Adrenal gland (tissue), 9 donors: ENCODE measurements at regions not wholly inside any gene's neighbourhood (a gene's known extent, or its start where the extent isn't known, plus 50 kb on each side); places are given as distances from the start of the nearest gene placed in this dataset.

Source experiments
- DNase-seq, 7 donors: peaks; one replicate each; pipeline ENCODE4 v3.0.0-alpha.2; 2019 to 2020
- H3K27ac ChIP-seq, 5 donors: fragments of 200-600 bp; sonication (generic) in 4 of 5; 1 replicate in 3 of 5; 2 replicates in 2 of 5; pipeline versions ENCODE4 v1.5.1 to v1.8.0; 2016 to 2020; ENCODE audit warnings: mild to moderate bottlenecking in 1 of 5
- H3K27me3 ChIP-seq: fragments of 200-600 bp; 2 replicates; pipeline ENCODE4 v1.8.0; 2021
- H3K36me3 ChIP-seq, 2 donors: fragments of 200-600 bp; replicated peaks in 1 of 2; 1 replicate in 1 of 2; 2 replicates in 1 of 2; pipeline versions ENCODE4 v1.5.1 to v1.8.0; 2018 to 2022
- H3K4me1 ChIP-seq, 2 donors: fragments of 200-600 bp; replicated peaks in 1 of 2; 1 replicate in 1 of 2; 2 replicates in 1 of 2; pipeline versions ENCODE4 v1.5.1 to v1.8.0; 2018 to 2021
- H3K4me3 ChIP-seq, 4 donors: fragments of 200-600 bp; sonication (generic) in 3 of 4; one replicate each; pipeline ENCODE4 v1.5.1; 2016 to 2018
- H3K9me3 ChIP-seq, 3 donors: fragments of 200-600 bp; sonication (generic) in 1 of 3; replicated peaks in 1 of 3; 1 replicate in 2 of 3; 2 replicates in 1 of 3; pipeline versions ENCODE4 v1.5.1 to v1.8.0; 2016 to 2021
- POLR2A ChIP-seq, 2 donors: fragments of 450-650 bp; IDR thresholded peaks; one replicate each; pipeline ENCODE4 v1.6.1; 2017; ENCODE audit warnings: antibody characterized with exemption in 2 of 2, mild to moderate bottlenecking in 2 of 2, moderate library complexity in 1 of 2
- WGBS, 4 donors: extraction: QIAGEN DNeasy Blood & Tissue Kit in 2 of 4; methylation state at CpG; one replicate each; pipeline versions ENCODE4 v1.1.5 to v1.1.7; 2013 to 2017; 5-methylcytosine and 5-hydroxymethylcytosine counted together
- intact Hi-C, 2 donors: fragments of 100-400 bp; cut with DNase I; formaldehyde crosslinking; loops; one replicate each; pipeline versions ENCODE4 v1.14.1 to v1.15.0; 2022 to 2023
- TF ChIP-seq, protein P1 (sequence below), 6 experiments: fragments of 450-650 bp in 4 of 6; fragments of 200-600 bp in 2 of 6; sonication (generic) in 1 of 6; IDR thresholded peaks; 1 replicate in 5 of 6; 2 replicates in 1 of 6; pipeline versions ENCODE4 v1.5.1 to v1.8.0; 2016 to 2021; ENCODE audit warnings: antibody characterized with exemption in 6 of 6, mild to moderate bottlenecking in 2 of 6, moderate library complexity in 1 of 6
- donor health status: healthy with polysubstance abuse.
- donor health status: Bipolar disorder and iron deficiency.
- donor health status: DM: yes; HTN: yes; CAD: no.
- donor health status: DM: no; HTN: no; CAD: no.
- donor health status: DM: no; HTN: no; CAD: no.

DNA sequence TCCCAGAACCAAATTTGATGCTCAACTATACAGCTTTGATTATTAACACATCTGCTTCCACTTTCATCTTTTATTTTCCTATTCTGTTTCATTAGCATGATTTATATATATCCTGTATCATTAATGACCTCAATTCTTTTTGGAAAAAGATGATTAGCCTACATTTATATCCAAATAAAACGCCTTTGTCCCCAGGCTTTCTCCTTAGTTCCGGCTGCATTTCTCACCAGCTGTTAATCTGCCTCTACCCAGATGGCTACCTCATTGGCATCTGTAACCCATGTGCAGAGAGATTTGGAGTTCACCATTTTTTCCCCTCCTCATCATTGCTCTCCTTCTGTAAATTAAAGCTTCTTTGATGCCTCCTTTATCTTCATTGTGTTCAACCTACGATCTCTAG is 336.8 kb upstream of the RGS6 start:
- intact Hi-C loops: no loop called here
- DNase-seq: no peak
- Histone ChIP-seq H3K9me3 (no peaks in the 10 kb centered on the region), H3K27ac (no peak overlapping the region), H3K4me1 (peaks cover 9 to 12% of the 10 kb centered on the region in 2 donors), H3K4me3 (no peak overlapping the region), H3K27me3 (no peaks in the 10 kb centered on the region), H3K36me3 (no peaks in the 10 kb centered on the region)
- TF ChIP-seq, protein P1, sequence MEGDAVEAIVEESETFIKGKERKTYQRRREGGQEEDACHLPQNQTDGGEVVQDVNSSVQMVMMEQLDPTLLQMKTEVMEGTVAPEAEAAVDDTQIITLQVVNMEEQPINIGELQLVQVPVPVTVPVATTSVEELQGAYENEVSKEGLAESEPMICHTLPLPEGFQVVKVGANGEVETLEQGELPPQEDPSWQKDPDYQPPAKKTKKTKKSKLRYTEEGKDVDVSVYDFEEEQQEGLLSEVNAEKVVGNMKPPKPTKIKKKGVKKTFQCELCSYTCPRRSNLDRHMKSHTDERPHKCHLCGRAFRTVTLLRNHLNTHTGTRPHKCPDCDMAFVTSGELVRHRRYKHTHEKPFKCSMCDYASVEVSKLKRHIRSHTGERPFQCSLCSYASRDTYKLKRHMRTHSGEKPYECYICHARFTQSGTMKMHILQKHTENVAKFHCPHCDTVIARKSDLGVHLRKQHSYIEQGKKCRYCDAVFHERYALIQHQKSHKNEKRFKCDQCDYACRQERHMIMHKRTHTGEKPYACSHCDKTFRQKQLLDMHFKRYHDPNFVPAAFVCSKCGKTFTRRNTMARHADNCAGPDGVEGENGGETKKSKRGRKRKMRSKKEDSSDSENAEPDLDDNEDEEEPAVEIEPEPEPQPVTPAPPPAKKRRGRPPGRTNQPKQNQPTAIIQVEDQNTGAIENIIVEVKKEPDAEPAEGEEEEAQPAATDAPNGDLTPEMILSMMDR (IDR thresholded peaks at IDR 0.05): no peak
- no peak for TF ChIP-seq POLR2A (IDR thresholded peaks at IDR 0.05)
- 84 to 92% (median 88%) methylated on average over 3 of the region's 3 CpGs for WGBS, 4 donors

- H3K4me1 ChIP-seq: peaks cover 9 to 12% of the 10 kb centered on the region in 2 donors
- no peaks in the 10 kb centered on the region for H3K27me3 ChIP-seq
- no peak for DNase-seq
- H3K27ac ChIP-seq: no peak overlapping the region
- 74 to 87% (median 86%) methylated on average over 2 of the region's 2 CpGs for WGBS, 4 donors
- no peaks in the 10 kb centered on the region for H3K36me3 ChIP-seq
- no peak overlapping the region for H3K4me3 ChIP-seq
- intact Hi-C loops: no loop called here
- TF ChIP-seq, protein P1 (IDR thresholded peaks at IDR 0.05): no peak
- TF ChIP-seq POLR2A (IDR thresholded peaks at IDR 0.05): no peak
- peaks cover 0 to 7% (median 0%) of the 10 kb centered on the region in 3 donors for H3K9me3 ChIP-seq
Measured at GRCh38 chr14:71597287-71597920, 334.8 kb upstream of the RGS6 start.

DNA sequence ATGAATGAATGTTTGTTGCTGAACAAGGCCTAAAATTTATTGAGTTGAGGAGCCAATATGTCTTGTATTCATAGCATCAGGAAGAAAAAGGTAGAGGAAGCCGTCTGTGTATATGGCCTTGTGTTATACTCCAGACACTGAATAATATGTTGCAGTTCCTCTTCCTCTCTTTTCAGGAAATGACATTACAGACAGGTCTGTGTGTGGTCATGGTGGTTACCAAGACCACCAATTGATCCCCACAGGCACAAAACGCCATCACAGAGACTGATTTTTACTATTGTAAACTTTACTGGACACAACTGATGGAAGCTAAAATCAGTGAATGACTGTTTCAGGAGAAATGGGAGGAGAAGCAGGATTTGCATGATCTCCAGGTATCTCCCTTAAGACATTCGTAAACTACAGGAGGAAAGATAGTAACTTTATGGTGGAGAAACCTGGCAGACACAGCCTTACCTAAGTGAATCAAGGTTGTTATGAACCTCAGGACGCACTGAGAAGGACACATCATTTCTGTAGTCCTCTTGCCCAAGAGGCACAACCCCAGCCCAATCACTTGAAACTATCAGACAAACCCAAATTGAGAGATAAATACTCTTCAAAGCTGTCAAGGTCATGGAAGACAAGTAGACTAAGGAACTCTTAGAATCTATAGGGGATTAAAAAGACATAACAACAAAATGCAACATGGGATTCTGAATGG is 334.1 kb upstream of the RGS6 start:
- intact Hi-C loops: no loop called here
- H3K9me3 ChIP-seq: peaks cover 0 to 7% (median 0%) of the 10 kb centered on the region in 3 donors
- no peaks in the 10 kb centered on the region for H3K27me3 ChIP-seq
- no peak overlapping the region for H3K4me3 ChIP-seq
- DNase-seq: no peak
- no peak for TF ChIP-seq POLR2A (IDR thresholded peaks at IDR 0.05)
- TF ChIP-seq, protein P1 (IDR thresholded peaks at IDR 0.05): no peak
- H3K27ac ChIP-seq: no peak overlapping the region
- peaks cover 9 to 12% of the 10 kb centered on the region in 2 donors for H3K4me1 ChIP-seq
- H3K36me3 ChIP-seq: no peaks in the 10 kb centered on the region
- WGBS, 4 donors: 83 to 86% (median 84%) methylated on average over 4 of the region's 4 CpGs

GRCh38 chr14:71600309-71600708 is 331.9 kb upstream of the RGS6 start:
- peaks cover 0 to 7% (median 0%) of the 10 kb centered on the region in 3 donors for H3K9me3 ChIP-seq
- 96 to 100% (median 98%) methylated on average over 2 of the region's 2 CpGs for WGBS, 4 donors
- no peak for DNase-seq
- no peak overlapping the region for H3K4me3 ChIP-seq
- no peaks in the 10 kb centered on the region for H3K36me3 ChIP-seq
- no peaks in the 10 kb centered on the region for H3K27me3 ChIP-seq
- H3K27ac ChIP-seq: no peak overlapping the region
- TF ChIP-seq POLR2A (IDR thresholded peaks at IDR 0.05): no peak
- TF ChIP-seq, protein P1 (IDR thresholded peaks at IDR 0.05): no peak
- intact Hi-C loops: no loop called here
- peaks cover 0 to 5% of the 10 kb centered on the region in 2 donors for H3K4me1 ChIP-seq
